ENCODE measurements at regions not wholly inside any gene's neighbourhood (a gene's known extent, or its start where the extent isn't known, plus 50 kb on each side); places are given as distances from the start of the nearest gene placed in this dataset.
"Not testable (repeated sequence)": the region's sequence is repeated elsewhere in the genome, so short reads cannot be mapped to it uniquely, and the experiment has no call there.

GRCh38 chrX:45660477-45660876 is 459.8 kb upstream of the DIPK2B start:
- no peaks in the 10 kb centered on the region for H3K36me3 Mint-ChIP-seq (ENCODE audit: low read depth)
- H3K4me1 Mint-ChIP-seq, result no peaks in the 10 kb centered on the region
- DNase-seq (no peak), ATAC-seq (no peak)
- H3K4me3 Mint-ChIP-seq, result no peak overlapping the region
- H3K9me3 ChIP-seq (ENCODE audit: control insufficient read depth, low read length, poor library complexity, severe bottlenecking), result no peaks in the 10 kb centered on the region
- no peaks in the 10 kb centered on the region for H3K27me3 Mint-ChIP-seq
- no peak overlapping the region for H3K27ac Mint-ChIP-seq

DNA sequence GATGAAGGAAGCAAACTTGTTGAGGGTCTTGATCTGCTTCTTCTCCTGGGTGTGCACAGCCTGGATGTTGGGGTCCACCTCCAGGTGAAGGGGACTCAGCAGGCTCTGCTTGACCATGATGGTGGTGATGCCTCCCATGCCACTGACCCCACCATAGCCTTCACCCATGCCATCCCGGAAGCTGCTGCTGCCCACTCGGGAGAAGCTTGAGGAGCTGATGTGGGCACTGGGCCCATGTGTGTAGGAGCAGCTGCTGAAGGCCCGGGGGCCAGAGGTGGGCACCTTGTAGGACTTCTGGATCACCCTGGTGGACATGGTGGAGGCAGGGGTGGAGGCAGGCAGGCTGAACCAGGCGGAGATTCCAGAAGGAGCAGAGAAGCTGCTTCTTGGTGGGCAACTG is 432.7 kb upstream of the DIPK2B start:
- Mint-ChIP-seq H3K4me3 (no peak overlapping the region), H3K4me1 (no peaks in the 10 kb centered on the region), H3K36me3 (ENCODE audit: low read depth) (peaks cover 4% of the 10 kb centered on the region), H3K27me3 (peaks cover 11% of the 10 kb centered on the region), H3K27ac (no peak overlapping the region)
- no peaks in the 10 kb centered on the region for H3K9me3 ChIP-seq (ENCODE audit: control insufficient read depth, low read length, poor library complexity, severe bottlenecking)
- ATAC-seq, result no peak
- DNase-seq, result no peak

GRCh38 chrX:45632506-45632905 is 431.8 kb upstream of the DIPK2B start:
- no peaks in the 10 kb centered on the region for H3K4me1 Mint-ChIP-seq
- no peak overlapping the region for H3K27ac Mint-ChIP-seq
- no peak overlapping the region for H3K4me3 Mint-ChIP-seq
- no peak for ATAC-seq
- DNase-seq, result no peak
- peaks cover 4% of the 10 kb centered on the region for H3K36me3 Mint-ChIP-seq (ENCODE audit: low read depth)
- peaks cover 11% of the 10 kb centered on the region for H3K27me3 Mint-ChIP-seq
- no peaks in the 10 kb centered on the region for H3K9me3 ChIP-seq (ENCODE audit: control insufficient read depth, low read length, poor library complexity, severe bottlenecking)

- no peak overlapping the region for H3K4me3 Mint-ChIP-seq
Measured at GRCh38 chrX:45630078-45630477, 429.4 kb upstream of the DIPK2B start.

DNA sequence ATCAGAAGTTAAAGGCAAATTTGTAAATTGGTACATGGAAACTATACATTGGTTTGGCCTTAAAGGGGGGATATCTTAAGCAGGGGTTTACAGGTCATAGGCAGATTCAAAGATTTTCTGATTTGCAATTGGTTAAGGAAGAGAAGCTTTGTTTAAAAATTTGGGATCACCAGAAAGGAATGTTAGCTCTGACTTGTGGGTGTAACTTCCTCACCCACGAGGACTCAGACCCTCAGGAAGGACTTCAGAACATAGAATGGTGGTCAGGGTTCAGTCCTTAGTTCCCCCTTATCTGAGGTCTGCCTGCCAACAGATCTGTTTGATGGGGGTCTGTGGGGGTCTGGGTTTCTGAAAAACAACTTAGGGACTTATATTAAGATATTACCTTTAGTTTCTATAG is 427.4 kb upstream of the DIPK2B start:
- Mint-ChIP-seq H3K36me3 (ENCODE audit: low read depth) (peaks cover 2% of the 10 kb centered on the region), H3K27me3 (no peaks in the 10 kb centered on the region), H3K4me3 (no peak overlapping the region), H3K4me1 (no peaks in the 10 kb centered on the region), H3K27ac (no peak overlapping the region)
- ATAC-seq (no peak), DNase-seq (no peak)
- no peaks in the 10 kb centered on the region for H3K9me3 ChIP-seq (ENCODE audit: control insufficient read depth, low read length, poor library complexity, severe bottlenecking)

More at GRCh38 chrX:45630078-45630477, 429.4 kb upstream of the DIPK2B start:
- ATAC-seq, result no peak
- no peak for DNase-seq
- Mint-ChIP-seq H3K27ac (no peak overlapping the region), H3K4me1 (no peaks in the 10 kb centered on the region), H3K27me3 (no peaks in the 10 kb centered on the region), H3K36me3 (ENCODE audit: low read depth) (peaks cover 2% of the 10 kb centered on the region)
- no peaks in the 10 kb centered on the region for H3K9me3 ChIP-seq (ENCODE audit: control insufficient read depth, low read length, poor library complexity, severe bottlenecking)

DNA sequence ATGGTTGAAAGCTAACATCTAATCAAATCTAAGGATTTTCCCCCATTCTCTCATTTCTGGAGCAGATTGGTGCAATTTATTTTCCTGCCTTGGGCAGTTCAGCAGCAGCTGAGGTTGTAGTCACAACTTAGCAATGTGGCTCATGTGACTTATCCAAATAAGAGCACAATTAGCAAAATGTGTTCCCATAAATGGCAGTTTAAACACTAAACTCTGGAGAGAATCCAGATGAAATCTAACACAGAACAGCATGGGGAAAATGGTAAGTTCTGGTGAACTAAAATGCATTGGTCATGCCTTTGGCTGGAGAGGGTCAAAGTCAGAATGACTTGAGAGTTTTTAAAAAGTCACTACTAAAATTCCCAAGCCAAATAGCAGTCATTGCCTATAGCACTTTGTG is 422.6 kb upstream of the DIPK2B start:
- H3K9me3 ChIP-seq (ENCODE audit: control insufficient read depth, low read length, poor library complexity, severe bottlenecking), result no peaks in the 10 kb centered on the region
- Mint-ChIP-seq H3K4me3 (no peak overlapping the region), H3K27me3 (no peaks in the 10 kb centered on the region), H3K36me3 (ENCODE audit: low read depth) (no peaks in the 10 kb centered on the region), H3K4me1 (no peaks in the 10 kb centered on the region), H3K27ac (no peak overlapping the region)
- ATAC-seq (no peak), DNase-seq (no peak)

DNA sequence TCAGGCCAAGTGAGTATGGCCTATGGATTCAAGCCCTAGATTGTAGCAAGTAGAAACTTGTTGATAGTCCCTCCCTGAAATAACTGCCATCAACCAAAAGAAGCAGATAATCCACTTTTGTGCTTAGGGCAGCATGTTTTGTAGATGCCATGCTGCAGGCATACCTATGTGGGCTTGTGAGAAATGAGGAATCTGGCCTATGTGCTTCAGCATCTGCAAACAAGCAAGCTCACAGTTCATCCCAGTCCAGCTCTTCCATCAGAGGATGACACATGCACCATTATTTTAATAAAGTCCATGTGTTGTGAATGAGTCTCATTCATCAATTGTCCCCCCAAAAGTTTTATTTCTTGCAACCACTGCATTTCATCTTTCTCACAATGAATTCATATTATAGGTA is 421.9 kb upstream of the DIPK2B start:
- Mint-ChIP-seq H3K27me3 (no peaks in the 10 kb centered on the region), H3K4me3 (no peak overlapping the region), H3K4me1 (no peaks in the 10 kb centered on the region), H3K27ac (no peak overlapping the region), H3K36me3 (ENCODE audit: low read depth) (no peaks in the 10 kb centered on the region)
- ATAC-seq (no peak), DNase-seq (no peak)
- no peaks in the 10 kb centered on the region for H3K9me3 ChIP-seq (ENCODE audit: control insufficient read depth, low read length, poor library complexity, severe bottlenecking)

DNA sequence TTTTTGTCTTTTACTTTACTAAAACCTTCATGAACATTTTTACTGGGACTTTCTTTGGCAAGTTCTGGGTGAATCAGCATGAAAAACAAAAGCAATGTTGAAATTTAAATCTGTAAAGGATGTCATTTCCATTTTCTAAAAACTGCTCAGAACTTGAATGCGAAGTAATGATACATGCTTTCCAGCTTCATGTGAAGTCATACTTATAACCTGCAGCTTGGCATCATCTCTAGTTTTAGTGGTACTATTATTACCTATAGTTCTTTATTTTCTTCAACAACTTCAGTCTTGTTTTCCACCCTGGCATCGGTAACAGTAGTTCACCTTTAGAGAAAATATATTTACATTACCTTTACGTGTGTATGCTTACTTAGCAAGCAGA is 421.4 kb upstream of the DIPK2B start:
- no peaks in the 10 kb centered on the region for H3K36me3 Mint-ChIP-seq (ENCODE audit: low read depth)
- no peak overlapping the region for H3K4me3 Mint-ChIP-seq
- DNase-seq (no peak), ATAC-seq (no peak)
- no peaks in the 10 kb centered on the region for H3K9me3 ChIP-seq (ENCODE audit: control insufficient read depth, low read length, poor library complexity, severe bottlenecking)
- no peaks in the 10 kb centered on the region for H3K4me1 Mint-ChIP-seq
- no peaks in the 10 kb centered on the region for H3K27me3 Mint-ChIP-seq
- no peak overlapping the region for H3K27ac Mint-ChIP-seq

DNA sequence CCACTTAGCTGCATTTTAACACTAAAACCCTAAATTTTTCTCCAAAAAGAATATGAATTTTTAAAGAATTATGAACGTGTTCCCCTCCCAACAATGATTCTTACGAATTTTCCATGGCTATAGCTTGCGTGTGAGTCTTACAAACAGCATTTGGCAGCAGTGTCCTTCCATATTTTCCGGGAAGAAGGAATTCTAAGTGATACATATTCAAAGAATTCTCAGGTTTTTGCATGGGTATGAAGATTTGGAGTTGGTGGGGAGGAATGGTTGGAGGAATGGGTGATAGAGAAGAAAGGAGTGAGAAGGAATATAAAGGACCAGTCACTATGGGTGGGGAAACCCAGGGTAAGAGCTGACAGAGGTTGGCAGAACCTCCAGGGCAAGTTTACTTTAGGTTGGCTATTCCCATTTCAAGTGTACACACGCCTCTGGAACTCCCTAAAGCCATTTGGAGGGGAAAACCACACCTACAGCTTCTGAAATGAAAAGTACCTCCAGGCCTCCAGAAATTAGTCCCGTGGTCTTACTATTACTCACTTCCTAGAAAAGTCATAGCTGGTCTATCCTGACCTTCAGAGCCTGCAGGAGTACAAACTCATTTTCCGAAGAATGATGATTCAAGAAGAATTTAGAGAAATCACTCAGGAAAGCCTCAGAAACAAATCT is 420.8 kb upstream of the DIPK2B start:
- no peak overlapping the region for H3K4me3 Mint-ChIP-seq

DNA sequence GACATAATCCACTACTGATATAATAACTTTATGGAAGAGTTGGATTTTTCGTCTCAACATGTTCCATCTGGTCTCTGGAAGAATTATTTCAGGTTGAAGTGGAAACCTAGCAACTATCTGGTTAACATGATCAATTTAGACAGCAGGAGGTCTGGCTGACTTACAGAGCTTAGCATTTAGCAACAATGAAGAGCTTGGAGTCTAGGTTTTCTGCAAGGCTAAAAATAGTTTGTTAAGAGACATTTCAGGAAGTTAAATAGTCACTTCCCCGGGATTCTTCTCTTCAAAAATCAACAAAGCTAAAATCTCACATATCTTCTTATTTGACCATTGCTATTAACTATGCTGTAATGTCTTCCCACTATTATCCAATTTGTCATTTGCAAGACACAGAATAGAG is 418.6 kb upstream of the DIPK2B start:
- Mint-ChIP-seq H3K27ac (no peak overlapping the region), H3K4me3 (no peak overlapping the region), H3K36me3 (ENCODE audit: low read depth) (no peaks in the 10 kb centered on the region), H3K27me3 (no peaks in the 10 kb centered on the region), H3K4me1 (no peaks in the 10 kb centered on the region)
- DNase-seq, result no peak
- no peak for ATAC-seq
- no peaks in the 10 kb centered on the region for H3K9me3 ChIP-seq (ENCODE audit: control insufficient read depth, low read length, poor library complexity, severe bottlenecking)

More for the DNA sequence above, 420.8 kb upstream of the DIPK2B start:
- Mint-ChIP-seq H3K27ac (no peak overlapping the region), H3K36me3 (ENCODE audit: low read depth) (no peaks in the 10 kb centered on the region), H3K4me1 (no peaks in the 10 kb centered on the region), H3K27me3 (no peaks in the 10 kb centered on the region)
- no peak for DNase-seq
- no peak for ATAC-seq
- H3K9me3 ChIP-seq (ENCODE audit: control insufficient read depth, low read length, poor library complexity, severe bottlenecking), result no peaks in the 10 kb centered on the region

GRCh38 chrX:45615591-45615990 is 414.9 kb upstream of the DIPK2B start:
- not testable (repeated sequence) for H3K27ac Mint-ChIP-seq; H3K4me3 Mint-ChIP-seq; DNase-seq; H3K9me3 ChIP-seq (ENCODE audit: control insufficient read depth, low read length, poor library complexity, severe bottlenecking); H3K27me3 Mint-ChIP-seq; H3K36me3 Mint-ChIP-seq (ENCODE audit: low read depth); ATAC-seq; H3K4me1 Mint-ChIP-seq

DNA sequence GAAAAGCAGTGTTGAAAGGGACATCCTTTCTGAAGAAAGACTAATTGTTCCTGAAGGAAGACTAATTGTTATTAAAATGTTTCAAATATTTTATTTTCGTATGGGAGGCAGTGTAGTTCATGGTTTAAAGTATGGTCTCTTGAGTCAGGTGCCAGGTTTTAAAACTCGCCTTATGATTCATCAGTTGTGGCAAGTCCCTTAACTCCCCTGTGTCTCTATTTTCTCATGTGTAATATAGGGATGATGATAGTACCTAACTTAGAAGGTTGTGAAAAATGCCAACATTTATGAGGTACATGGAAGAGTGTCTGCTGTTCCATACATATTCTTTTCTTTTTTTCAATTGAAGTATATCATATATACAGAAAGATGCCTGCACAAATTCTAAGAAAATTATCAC is 414.2 kb upstream of the DIPK2B start:
- H3K4me3 Mint-ChIP-seq, result no peak overlapping the region
- no peaks in the 10 kb centered on the region for H3K36me3 Mint-ChIP-seq (ENCODE audit: low read depth)
- DNase-seq (no peak), ATAC-seq (no peak)
- H3K4me1 Mint-ChIP-seq, result no peaks in the 10 kb centered on the region
- H3K9me3 ChIP-seq (ENCODE audit: control insufficient read depth, low read length, poor library complexity, severe bottlenecking), result no peaks in the 10 kb centered on the region
- no peaks in the 10 kb centered on the region for H3K27me3 Mint-ChIP-seq
- H3K27ac Mint-ChIP-seq, result no peak overlapping the region

- no peak for ATAC-seq
- H3K27ac Mint-ChIP-seq, result no peak overlapping the region
- H3K4me1 Mint-ChIP-seq, result no peaks in the 10 kb centered on the region
Measured at GRCh38 chrX:45602151-45602550, 401.5 kb upstream of the DIPK2B start.

DNA sequence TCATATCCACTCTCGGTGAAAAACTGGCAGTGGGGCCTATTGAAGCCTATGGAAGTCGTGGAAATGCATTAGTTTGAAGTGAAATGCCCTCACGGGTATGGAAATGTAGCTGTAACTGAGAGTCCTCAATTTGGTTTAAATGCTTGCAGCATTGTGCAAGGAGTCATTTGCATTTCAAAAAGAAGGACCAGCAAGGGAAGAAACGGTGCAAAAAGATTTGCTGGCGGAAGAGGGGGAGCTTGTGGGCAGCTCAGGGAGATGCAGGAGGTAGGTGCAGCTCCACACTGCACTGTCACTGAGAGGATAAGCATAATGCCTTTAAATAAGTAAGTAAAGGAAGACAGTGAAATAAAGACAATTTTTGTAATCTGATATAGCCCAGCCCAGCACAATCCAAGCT is 400.4 kb upstream of the DIPK2B start:
- H3K36me3 Mint-ChIP-seq (ENCODE audit: low read depth), result no peaks in the 10 kb centered on the region
- no peak overlapping the region for H3K27ac Mint-ChIP-seq
- H3K4me1 Mint-ChIP-seq, result no peaks in the 10 kb centered on the region
- H3K9me3 ChIP-seq (ENCODE audit: control insufficient read depth, low read length, poor library complexity, severe bottlenecking), result no peaks in the 10 kb centered on the region
- H3K4me3 Mint-ChIP-seq, result no peak overlapping the region
- ATAC-seq (no peak), DNase-seq (no peak)
- H3K27me3 Mint-ChIP-seq, result no peaks in the 10 kb centered on the region

More at GRCh38 chrX:45602151-45602550, 401.5 kb upstream of the DIPK2B start:
- H3K4me3 Mint-ChIP-seq, result no peak overlapping the region
- no peaks in the 10 kb centered on the region for H3K36me3 Mint-ChIP-seq (ENCODE audit: low read depth)
- no peaks in the 10 kb centered on the region for H3K27me3 Mint-ChIP-seq
- H3K9me3 ChIP-seq (ENCODE audit: control insufficient read depth, low read length, poor library complexity, severe bottlenecking), result no peaks in the 10 kb centered on the region
- no peak for DNase-seq

Data from T-helper 17 cell (primary cell).